H1 (cell line): ENCODE measurements at regions not wholly inside any gene's neighbourhood (a gene's known extent, or its start where the extent isn't known, plus 50 kb on each side); places are given as distances from the start of the nearest gene placed in this dataset.

Source experiments
- CBX5 ChIP-seq: fragments of 300-800, 300-1000 bp; sonication (generic); IDR thresholded peaks from 2 replicates; pipeline ENCODE4 v1.7.1; 2016; ENCODE audit warnings: antibody characterized with exemption, low read length, low read depth
- GABPA ChIP-seq: IDR thresholded peaks from 2 replicates; pipeline ENCODE4 v1.6.1; 2011; ENCODE audit warnings: mild to moderate bottlenecking, low read length, moderate library complexity, borderline replicate concordance; ENCODE audit not compliant: insufficient read depth
- GTF2F1 ChIP-seq: IDR thresholded peaks from 2 replicates; pipeline ENCODE4 v1.6.1; 2012; ENCODE audit warnings: low read depth, low read length, improper control_type of control experiment, borderline replicate concordance
- HDAC6 ChIP-seq: IDR thresholded peaks from one replicate; pipeline ENCODE4 v1.7.1; 2012; ENCODE audit warnings: low read depth, mild to moderate bottlenecking, inconsistent platforms, low read length, moderate library complexity
- POU5F1 ChIP-seq: IDR thresholded peaks from 2 replicates; pipeline ENCODE4 v1.6.1; 2011; ENCODE audit warnings: low read depth, mild to moderate bottlenecking, low read length, moderate library complexity
- RAD21 ChIP-seq, 2 experiments: IDR thresholded peaks in 1 of 2; conservative IDR thresholded peaks in 1 of 2; 2 replicates each; pipeline ENCODE4 v1.6.1; 2011; ENCODE audit warnings: low read depth in 2 of 2, low read length in 2 of 2, improper control_type of control experiment in 1 of 2, inconsistent platforms in 1 of 2, mild to moderate bottlenecking in 1 of 2, moderate library complexity in 1 of 2
- SP4 ChIP-seq: IDR thresholded peaks from 2 replicates; pipeline ENCODE4 v1.6.1; 2012; ENCODE audit warnings: low read length, inconsistent platforms
- TF ChIP-seq, protein P1 (sequence below): fragments of 300-600 bp; sonication (generic); IDR thresholded peaks from 2 replicates; pipeline ENCODE4 v1.7.1; 2012; ENCODE audit warnings: low read length, moderate library complexity, mild to moderate bottlenecking, inconsistent platforms; ENCODE audit not compliant: insufficient replicate concordance

DNA sequence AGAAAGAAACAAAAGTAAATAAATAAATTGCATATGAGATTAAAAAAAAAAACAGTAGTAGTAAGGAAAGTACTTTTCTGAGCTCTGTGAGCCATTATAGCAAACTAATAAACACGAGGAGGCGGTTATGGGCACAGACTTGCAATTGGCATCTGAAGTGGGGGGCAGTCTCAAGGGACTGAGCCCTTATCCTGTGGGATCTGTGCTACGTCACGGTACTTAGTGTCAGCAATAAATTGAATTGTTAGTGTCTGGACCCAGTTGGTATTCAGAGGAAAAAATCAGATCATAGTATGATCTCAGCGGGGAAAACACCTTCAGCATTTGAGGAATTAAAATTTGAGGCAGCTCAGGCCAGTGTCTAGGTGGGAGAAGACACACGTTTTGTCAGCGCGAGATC lies 76.6 kb upstream of the TEX51 start (continued):
- TF ChIP-seq, protein P1, sequence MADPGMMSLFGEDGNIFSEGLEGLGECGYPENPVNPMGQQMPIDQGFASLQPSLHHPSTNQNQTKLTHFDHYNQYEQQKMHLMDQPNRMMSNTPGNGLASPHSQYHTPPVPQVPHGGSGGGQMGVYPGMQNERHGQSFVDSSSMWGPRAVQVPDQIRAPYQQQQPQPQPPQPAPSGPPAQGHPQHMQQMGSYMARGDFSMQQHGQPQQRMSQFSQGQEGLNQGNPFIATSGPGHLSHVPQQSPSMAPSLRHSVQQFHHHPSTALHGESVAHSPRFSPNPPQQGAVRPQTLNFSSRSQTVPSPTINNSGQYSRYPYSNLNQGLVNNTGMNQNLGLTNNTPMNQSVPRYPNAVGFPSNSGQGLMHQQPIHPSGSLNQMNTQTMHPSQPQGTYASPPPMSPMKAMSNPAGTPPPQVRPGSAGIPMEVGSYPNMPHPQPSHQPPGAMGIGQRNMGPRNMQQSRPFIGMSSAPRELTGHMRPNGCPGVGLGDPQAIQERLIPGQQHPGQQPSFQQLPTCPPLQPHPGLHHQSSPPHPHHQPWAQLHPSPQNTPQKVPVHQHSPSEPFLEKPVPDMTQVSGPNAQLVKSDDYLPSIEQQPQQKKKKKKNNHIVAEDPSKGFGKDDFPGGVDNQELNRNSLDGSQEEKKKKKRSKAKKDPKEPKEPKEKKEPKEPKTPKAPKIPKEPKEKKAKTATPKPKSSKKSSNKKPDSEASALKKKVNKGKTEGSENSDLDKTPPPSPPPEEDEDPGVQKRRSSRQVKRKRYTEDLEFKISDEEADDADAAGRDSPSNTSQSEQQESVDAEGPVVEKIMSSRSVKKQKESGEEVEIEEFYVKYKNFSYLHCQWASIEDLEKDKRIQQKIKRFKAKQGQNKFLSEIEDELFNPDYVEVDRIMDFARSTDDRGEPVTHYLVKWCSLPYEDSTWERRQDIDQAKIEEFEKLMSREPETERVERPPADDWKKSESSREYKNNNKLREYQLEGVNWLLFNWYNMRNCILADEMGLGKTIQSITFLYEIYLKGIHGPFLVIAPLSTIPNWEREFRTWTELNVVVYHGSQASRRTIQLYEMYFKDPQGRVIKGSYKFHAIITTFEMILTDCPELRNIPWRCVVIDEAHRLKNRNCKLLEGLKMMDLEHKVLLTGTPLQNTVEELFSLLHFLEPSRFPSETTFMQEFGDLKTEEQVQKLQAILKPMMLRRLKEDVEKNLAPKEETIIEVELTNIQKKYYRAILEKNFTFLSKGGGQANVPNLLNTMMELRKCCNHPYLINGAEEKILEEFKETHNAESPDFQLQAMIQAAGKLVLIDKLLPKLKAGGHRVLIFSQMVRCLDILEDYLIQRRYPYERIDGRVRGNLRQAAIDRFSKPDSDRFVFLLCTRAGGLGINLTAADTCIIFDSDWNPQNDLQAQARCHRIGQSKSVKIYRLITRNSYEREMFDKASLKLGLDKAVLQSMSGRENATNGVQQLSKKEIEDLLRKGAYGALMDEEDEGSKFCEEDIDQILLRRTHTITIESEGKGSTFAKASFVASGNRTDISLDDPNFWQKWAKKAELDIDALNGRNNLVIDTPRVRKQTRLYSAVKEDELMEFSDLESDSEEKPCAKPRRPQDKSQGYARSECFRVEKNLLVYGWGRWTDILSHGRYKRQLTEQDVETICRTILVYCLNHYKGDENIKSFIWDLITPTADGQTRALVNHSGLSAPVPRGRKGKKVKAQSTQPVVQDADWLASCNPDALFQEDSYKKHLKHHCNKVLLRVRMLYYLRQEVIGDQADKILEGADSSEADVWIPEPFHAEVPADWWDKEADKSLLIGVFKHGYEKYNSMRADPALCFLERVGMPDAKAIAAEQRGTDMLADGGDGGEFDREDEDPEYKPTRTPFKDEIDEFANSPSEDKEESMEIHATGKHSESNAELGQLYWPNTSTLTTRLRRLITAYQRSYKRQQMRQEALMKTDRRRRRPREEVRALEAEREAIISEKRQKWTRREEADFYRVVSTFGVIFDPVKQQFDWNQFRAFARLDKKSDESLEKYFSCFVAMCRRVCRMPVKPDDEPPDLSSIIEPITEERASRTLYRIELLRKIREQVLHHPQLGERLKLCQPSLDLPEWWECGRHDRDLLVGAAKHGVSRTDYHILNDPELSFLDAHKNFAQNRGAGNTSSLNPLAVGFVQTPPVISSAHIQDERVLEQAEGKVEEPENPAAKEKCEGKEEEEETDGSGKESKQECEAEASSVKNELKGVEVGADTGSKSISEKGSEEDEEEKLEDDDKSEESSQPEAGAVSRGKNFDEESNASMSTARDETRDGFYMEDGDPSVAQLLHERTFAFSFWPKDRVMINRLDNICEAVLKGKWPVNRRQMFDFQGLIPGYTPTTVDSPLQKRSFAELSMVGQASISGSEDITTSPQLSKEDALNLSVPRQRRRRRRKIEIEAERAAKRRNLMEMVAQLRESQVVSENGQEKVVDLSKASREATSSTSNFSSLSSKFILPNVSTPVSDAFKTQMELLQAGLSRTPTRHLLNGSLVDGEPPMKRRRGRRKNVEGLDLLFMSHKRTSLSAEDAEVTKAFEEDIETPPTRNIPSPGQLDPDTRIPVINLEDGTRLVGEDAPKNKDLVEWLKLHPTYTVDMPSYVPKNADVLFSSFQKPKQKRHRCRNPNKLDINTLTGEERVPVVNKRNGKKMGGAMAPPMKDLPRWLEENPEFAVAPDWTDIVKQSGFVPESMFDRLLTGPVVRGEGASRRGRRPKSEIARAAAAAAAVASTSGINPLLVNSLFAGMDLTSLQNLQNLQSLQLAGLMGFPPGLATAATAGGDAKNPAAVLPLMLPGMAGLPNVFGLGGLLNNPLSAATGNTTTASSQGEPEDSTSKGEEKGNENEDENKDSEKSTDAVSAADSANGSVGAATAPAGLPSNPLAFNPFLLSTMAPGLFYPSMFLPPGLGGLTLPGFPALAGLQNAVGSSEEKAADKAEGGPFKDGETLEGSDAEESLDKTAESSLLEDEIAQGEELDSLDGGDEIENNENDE, result no peak
- TF ChIP-seq RAD21 (IDR thresholded peaks at IDR 0.05 in 1 of 2, conservative IDR thresholded peaks at IDR 0.05 in 1 of 2; ENCODE audit: low read depth in 2 of 2, low read length in 2 of 2), result no peak
- no peak for TF ChIP-seq HDAC6
- no peak for TF ChIP-seq POU5F1
- TF ChIP-seq CBX5, result no peak
- TF ChIP-seq GTF2F1, result no peak
- TF ChIP-seq GABPA, result no peak
- TF ChIP-seq SP4, result no peak
